ENCODE measurements at regions not wholly inside any gene's neighbourhood (a gene's known extent, or its start where the extent isn't known, plus 50 kb on each side); places are given as distances from the start of the nearest gene placed in this dataset.

DNA sequence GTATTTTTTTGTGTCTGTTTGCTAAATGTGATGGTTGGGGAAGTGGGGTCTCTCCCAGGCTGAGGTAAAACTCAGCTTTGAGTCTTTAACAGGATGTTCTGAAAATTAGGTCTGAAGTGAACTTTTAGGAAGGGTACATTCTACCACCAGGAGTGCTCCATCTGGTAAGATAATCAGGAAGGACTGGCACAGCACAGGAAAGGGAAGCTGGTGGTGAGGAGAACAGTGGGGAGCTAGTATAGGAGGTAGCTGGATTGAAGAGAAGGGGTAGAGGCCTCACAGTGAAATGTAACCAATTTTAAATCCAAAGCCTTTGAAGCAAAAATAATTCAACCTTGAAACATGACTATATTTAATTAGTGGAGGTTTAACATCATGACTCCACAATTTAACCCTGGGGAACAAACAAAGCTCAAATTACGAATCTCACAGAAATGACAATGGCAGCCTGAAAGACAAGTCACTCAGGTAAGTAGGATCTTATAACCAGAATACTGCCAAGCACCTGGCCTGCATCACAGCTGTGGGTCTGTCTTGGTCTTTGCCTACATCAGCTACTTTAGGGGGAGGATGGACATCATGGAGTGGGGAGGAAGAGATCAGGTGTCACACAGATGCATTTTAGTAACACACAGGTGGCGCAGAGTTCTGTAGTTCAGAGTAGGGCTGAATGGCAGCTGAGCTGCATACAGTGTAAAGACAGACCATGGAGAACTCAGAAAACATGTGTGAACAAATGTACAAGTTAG, 445.3 kb downstream of the DMRT2 start:
- Mint-ChIP-seq H3K27ac (no peak overlapping the region), H3K4me1 (ENCODE audit: low read depth) (peaks cover 2% of the 10 kb centered on the region), H3K4me3 (no peak overlapping the region), H3K27me3 (no peaks in the 10 kb centered on the region), H3K9me3 (no peaks in the 10 kb centered on the region), H3K36me3 (ENCODE audit: low read depth) (no peaks in the 10 kb centered on the region)
- ATAC-seq (no peak), DNase-seq (no peak)
- ChIA-PET POLR2A (no interaction called here), CTCF (no interaction called here)
- intact Hi-C loops (cut with micrococcal nuclease) = no loop called here
- TF ChIP-seq CTCF (IDR thresholded peaks at IDR 0.05) = no peak

DNA sequence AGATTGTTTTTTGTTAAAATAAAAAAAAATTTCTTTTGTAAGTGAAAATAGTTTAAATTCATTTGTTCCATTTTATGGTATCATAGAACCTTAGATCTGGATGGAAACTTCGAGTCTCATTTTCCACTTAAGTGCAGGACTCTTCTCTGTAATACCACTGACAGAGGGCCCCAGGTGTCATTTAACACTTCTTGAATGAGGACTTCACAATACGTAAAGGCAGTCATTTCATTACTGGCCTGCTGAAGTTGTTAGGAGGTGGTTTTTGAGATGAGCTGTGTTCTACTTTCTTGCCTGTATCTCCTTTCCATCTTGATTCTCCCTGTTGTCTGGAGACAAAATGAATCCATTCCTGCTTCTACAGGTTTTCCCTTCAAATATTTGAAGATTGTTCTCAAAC, 455.3 kb downstream of the DMRT2 start:
- H3K4me3 Mint-ChIP-seq = no peak overlapping the region
- intact Hi-C loops (cut with micrococcal nuclease) = no loop called here
- H3K27me3 Mint-ChIP-seq = peaks cover 4% of the 10 kb centered on the region
- ChIA-PET CTCF (no interaction called here), POLR2A (no interaction called here)
- peaks cover 4% of the 10 kb centered on the region for H3K4me1 Mint-ChIP-seq (ENCODE audit: low read depth)
- ATAC-seq (peak; percentile 80), DNase-seq (peak; percentile 16)
- no peak for TF ChIP-seq CTCF (IDR thresholded peaks at IDR 0.05)
- no peaks in the 10 kb centered on the region for H3K9me3 Mint-ChIP-seq
- no peak overlapping the region for H3K27ac Mint-ChIP-seq
- H3K36me3 Mint-ChIP-seq (ENCODE audit: low read depth) = no peaks in the 10 kb centered on the region

- no peak for ATAC-seq
- no peak for TF ChIP-seq CTCF (IDR thresholded peaks at IDR 0.05)
- ChIA-PET POLR2A (no interaction called here), CTCF (no interaction called here)
- Mint-ChIP-seq H3K4me1 (ENCODE audit: low read depth) (peaks cover 3% of the 10 kb centered on the region), H3K9me3 (no peaks in the 10 kb centered on the region), H3K36me3 (ENCODE audit: low read depth) (no peaks in the 10 kb centered on the region), H3K27me3 (peaks cover 7% of the 10 kb centered on the region), H3K27ac (no peak overlapping the region), H3K4me3 (no peak overlapping the region)
- DNase-seq = no peak
- intact Hi-C loops (cut with micrococcal nuclease) = no loop called here
These were observed 460.6 kb downstream of the DMRT2 start for GRCh38 chr9:1510712-1511111.

- CTCF ChIA-PET = no interaction called here
- Mint-ChIP-seq H3K27me3 (peaks cover 7% of the 10 kb centered on the region), H3K36me3 (ENCODE audit: low read depth) (no peaks in the 10 kb centered on the region), H3K4me1 (ENCODE audit: low read depth) (no peaks in the 10 kb centered on the region), H3K27ac (no peak overlapping the region), H3K4me3 (no peak overlapping the region), H3K9me3 (no peaks in the 10 kb centered on the region)
- DNase-seq (no peak), ATAC-seq (no peak)
- TF ChIP-seq CTCF (IDR thresholded peaks at IDR 0.05) = no peak
- POLR2A ChIA-PET = no interaction called here
- intact Hi-C loops (cut with micrococcal nuclease) = no loop called here
These were observed 462.9 kb downstream of the DMRT2 start for GRCh38 chr9:1513105-1513504.

DNA sequence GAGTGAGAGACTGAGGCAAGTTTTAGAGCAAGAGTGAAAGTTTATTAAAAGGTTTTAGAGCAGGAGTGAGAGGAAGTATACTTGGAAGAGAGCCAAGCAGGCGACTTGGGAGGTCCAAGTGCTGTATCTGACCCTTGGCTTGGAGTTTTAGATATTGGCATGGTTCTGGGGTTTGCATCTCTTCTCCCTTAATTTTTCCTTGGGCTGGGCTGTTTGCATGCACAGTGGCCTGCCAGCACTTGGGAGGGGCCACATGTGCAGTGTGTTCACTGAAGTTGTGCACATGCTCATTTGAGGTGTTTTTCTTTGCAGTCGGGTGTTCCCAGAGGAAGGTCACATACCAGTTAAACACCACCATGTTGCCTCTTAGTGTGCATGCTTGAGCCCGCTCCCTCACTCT, 464.1 kb downstream of the DMRT2 start:
- POLR2A ChIA-PET = no interaction called here
- no peak for DNase-seq
- TF ChIP-seq CTCF (IDR thresholded peaks at IDR 0.05) = no peak
- intact Hi-C loops (cut with micrococcal nuclease) = no loop called here
- no peaks in the 10 kb centered on the region for H3K4me1 Mint-ChIP-seq (ENCODE audit: low read depth)
- no peak overlapping the region for H3K27ac Mint-ChIP-seq
- no peak overlapping the region for H3K4me3 Mint-ChIP-seq
- H3K27me3 Mint-ChIP-seq = peaks cover 7% of the 10 kb centered on the region
- no peaks in the 10 kb centered on the region for H3K9me3 Mint-ChIP-seq
- ATAC-seq = no peak
- CTCF ChIA-PET = no interaction called here
- no peaks in the 10 kb centered on the region for H3K36me3 Mint-ChIP-seq (ENCODE audit: low read depth)
